OCI-LY7 (cell line): ENCODE measurements at regions not wholly inside any gene's neighbourhood (a gene's known extent, or its start where the extent isn't known, plus 50 kb on each side); places are given as distances from the start of the nearest gene placed in this dataset.

ENCODE experiments used
- BruUV-seq: library from RNA; stranded (reverse); fragments of 400-500 nt; replicated peaks from 2 replicates; lab custom pipeline; 2021; lab: Mats Ljungman, UMichigan
- CTCF ChIA-PET: fragments of 300-600 bp; sonication (Branson Sonifier 250); formaldehyde crosslinking; loops from one replicate; lab custom pipeline; 2022; ENCODE audit warnings: antibody characterized with exemption; ENCODE audit not compliant: unreplicated experiment; lab: Charles Lee
- POLR2A ChIA-PET: fragments of 300-600 bp; sonication (Branson Sonifier 250); formaldehyde crosslinking; loops from one replicate; lab custom pipeline; 2022; ENCODE audit warnings: antibody characterized with exemption; lab: Charles Lee
- DNase-seq: peaks from one replicate; pipeline ENCODE4 v3.0.0-alpha.2; 2015; ENCODE audit warnings: low spot score
- H2AFZ ChIP-seq: fragments of 200-600 bp; sonication (generic), shearing (Covaris generic); 2 replicates; pipeline ENCODE4 v1.6.1; 2014; ENCODE audit warnings: mild to moderate bottlenecking, antibody characterized with exemption, low read length, moderate library complexity
- H3K27ac ChIP-seq: fragments of 200-600 bp; sonication (generic); 2 replicates; pipeline ENCODE4 v1.5.1; 2014; ENCODE audit warnings: mixed run types, low read depth, mild to moderate bottlenecking, moderate library complexity, low read length, inconsistent platforms; ENCODE audit not compliant: poor library complexity, severe bottlenecking
- H3K36me3 ChIP-seq: fragments of 200-600 bp; sonication (generic); 2 replicates; pipeline ENCODE4 v1.6.1; 2014; ENCODE audit warnings: mild to moderate bottlenecking, antibody characterized with exemption, low read length, moderate library complexity, mixed read lengths; ENCODE audit not compliant: insufficient read depth
- H3K4me1 ChIP-seq: fragments of 200-600 bp; sonication (generic); 2 replicates; pipeline ENCODE4 v1.5.1; 2014; ENCODE audit warnings: mild to moderate bottlenecking, low read length; ENCODE audit not compliant: insufficient read depth, poor library complexity, severe bottlenecking
- H3K4me2 ChIP-seq: fragments of 200-600 bp; sonication (generic); 2 replicates; pipeline ENCODE4 v1.6.1; 2014; ENCODE audit warnings: mild to moderate bottlenecking, low read length
- H3K4me3 ChIP-seq: fragments of 200-600 bp; sonication (generic); 2 replicates; pipeline ENCODE4 v1.5.1; 2014; ENCODE audit warnings: mild to moderate bottlenecking, low read depth, low read length; ENCODE audit not compliant: poor library complexity, severe bottlenecking
- H3K79me2 ChIP-seq: fragments of 200-600 bp; sonication (generic); 2 replicates; pipeline ENCODE4 v1.6.1; 2016; ENCODE audit warnings: low read depth, mild to moderate bottlenecking, low read length, moderate library complexity, mixed read lengths; ENCODE audit not compliant: insufficient read depth
- H3K9me2 ChIP-seq: fragments of 200-600 bp; sonication (generic); 2 replicates; pipeline ENCODE4 v1.6.1; 2016; ENCODE audit warnings: mild to moderate bottlenecking, low read length, mixed read lengths; ENCODE audit not compliant: insufficient read depth
- H3K9me3 ChIP-seq: fragments of 200-600 bp; sonication (generic); 2 replicates; pipeline ENCODE4 v1.6.1; 2014; ENCODE audit warnings: mild to moderate bottlenecking, mixed run types, low read length, mixed read lengths
- H4K20me1 ChIP-seq: fragments of 200-600 bp; sonication (generic); 2 replicates; pipeline ENCODE4 v1.6.1; 2014; ENCODE audit warnings: mild to moderate bottlenecking, antibody characterized with exemption, low read length, moderate library complexity, mixed read lengths; ENCODE audit not compliant: insufficient read depth
- CTCF ChIP-seq: fragments of 200-600 bp; sonication (generic); conservative IDR thresholded peaks from 2 replicates; pipeline ENCODE4 v1.5.1; 2014; ENCODE audit warnings: mild to moderate bottlenecking, antibody characterized with exemption, low read length, moderate library complexity, mixed read lengths
- EZH2phosphoT487 ChIP-seq: fragments of 200-600 bp; sonication (generic); IDR thresholded peaks from 2 replicates; pipeline ENCODE4 v1.6.1; 2018; ENCODE audit warnings: low read depth, borderline replicate concordance, mild to moderate bottlenecking, mixed run types, antibody characterized with exemption, low read length, moderate library complexity, mixed read lengths
- intact Hi-C: fragments of 100-400 bp; cut with micrococcal nuclease; formaldehyde crosslinking; loops from one replicate; pipeline ENCODE4 v1.10.0; 2022; ENCODE audit not compliant: unreplicated experiment

GRCh38 chr4:19236473-19236872, 1015.2 kb upstream of the SLIT2 start:
- POLR2A ChIA-PET = interaction anchor here (0.6 to 0.7 kb wide), 2 partner anchors 84 to 580 kb away, joined by 3 read pairs; no protein-coding TSS in a partner anchor
- H3K9me2 ChIP-seq = no peaks in the 10 kb centered on the region
- H3K79me2 ChIP-seq = no peaks in the 10 kb centered on the region
- H3K4me1 ChIP-seq = no peaks in the 10 kb centered on the region
- CTCF ChIA-PET = no interaction called here
- TF ChIP-seq CTCF = no peak
- no peak for TF ChIP-seq EZH2phosphoT487
- no peak for DNase-seq
- H3K4me3 ChIP-seq = no peak overlapping the region
- H3K9me3 ChIP-seq = no peaks in the 10 kb centered on the region
- H3K4me2 ChIP-seq = no peak overlapping the region
- intact Hi-C loops = no loop called here
- no peaks in the 10 kb centered on the region for H3K36me3 ChIP-seq
- no peak overlapping the region for H2AFZ ChIP-seq
- no peak overlapping the region for H3K27ac ChIP-seq
- no peaks in the 10 kb centered on the region for H4K20me1 ChIP-seq
- BruUV-seq = no TSS peak

DNA sequence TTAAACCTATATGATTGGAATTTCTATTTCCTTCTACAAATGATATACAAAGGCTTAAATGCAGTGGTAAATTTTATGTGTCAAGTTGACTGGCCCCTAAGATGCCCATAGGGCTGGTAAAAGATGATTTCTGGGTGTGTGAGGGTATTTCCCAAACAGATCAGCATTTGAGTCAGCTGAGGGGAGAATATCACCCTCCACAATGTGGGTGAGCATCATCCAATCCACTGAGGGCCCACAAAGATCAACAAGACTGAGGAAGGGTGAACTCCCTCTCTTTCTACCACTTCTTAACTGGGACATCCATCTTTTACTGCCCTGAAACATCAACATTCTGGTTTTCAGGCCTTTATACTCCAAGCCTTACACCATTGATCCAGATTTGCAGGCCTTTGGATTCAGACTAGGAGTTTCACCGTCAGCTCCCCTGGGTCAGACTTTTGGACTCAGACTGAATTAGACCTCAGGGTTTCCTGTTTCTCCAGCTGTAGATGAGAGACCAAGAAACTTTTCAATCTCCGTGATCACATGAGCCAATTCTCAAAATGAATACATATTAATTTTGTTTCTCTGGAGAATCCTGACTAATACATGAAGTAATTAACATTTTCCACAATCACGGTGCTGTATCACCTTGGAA, 1020.7 kb upstream of the SLIT2 start:
- no peak overlapping the region for H2AFZ ChIP-seq
- no peaks in the 10 kb centered on the region for H3K9me2 ChIP-seq
- ChIA-PET CTCF (no interaction called here), POLR2A (no interaction called here)
- H4K20me1 ChIP-seq = no peaks in the 10 kb centered on the region
- H3K36me3 ChIP-seq = no peaks in the 10 kb centered on the region
- H3K9me3 ChIP-seq = no peaks in the 10 kb centered on the region
- H3K4me1 ChIP-seq = no peaks in the 10 kb centered on the region
- H3K4me3 ChIP-seq = no peak overlapping the region
- H3K4me2 ChIP-seq = no peak overlapping the region
- H3K27ac ChIP-seq = no peak overlapping the region
- no TSS peak for BruUV-seq
- no peak for DNase-seq
- TF ChIP-seq EZH2phosphoT487 = no peak
- TF ChIP-seq CTCF = no peak
- intact Hi-C loops = no loop called here
- no peaks in the 10 kb centered on the region for H3K79me2 ChIP-seq

DNA sequence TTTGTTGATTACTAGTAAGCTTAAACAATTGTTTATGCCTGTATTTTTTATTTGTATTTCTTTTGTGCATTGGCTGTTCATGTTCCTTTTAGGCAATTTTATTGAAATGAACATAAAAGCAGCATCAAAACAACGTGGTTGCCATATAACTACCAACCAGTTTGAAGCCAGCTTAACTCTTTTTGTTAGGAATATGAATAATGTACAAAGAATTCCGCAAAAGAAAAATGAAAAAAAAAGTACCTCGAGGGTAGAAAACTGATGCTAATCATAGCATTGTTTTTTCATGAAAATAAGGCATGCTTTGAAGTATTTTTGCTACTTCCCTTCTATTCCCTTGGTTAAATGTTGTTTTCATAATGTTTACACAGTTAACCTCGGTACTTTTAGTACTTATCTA, 1024.0 kb upstream of the SLIT2 start:
- TF ChIP-seq EZH2phosphoT487 = no peak
- TF ChIP-seq CTCF = no peak
- Histone ChIP-seq H3K79me2 (no peaks in the 10 kb centered on the region), H3K36me3 (no peaks in the 10 kb centered on the region), H4K20me1 (no peaks in the 10 kb centered on the region), H3K9me2 (no peaks in the 10 kb centered on the region), H3K27ac (no peak overlapping the region), H3K9me3 (no peaks in the 10 kb centered on the region), H2AFZ (no peak overlapping the region), H3K4me2 (no peak overlapping the region), H3K4me3 (no peak overlapping the region), H3K4me1 (no peaks in the 10 kb centered on the region)
- intact Hi-C loops = loop anchor here (10.0 kb wide), 1 partner anchor 1017 kb away; no protein-coding TSS in a partner anchor
- ChIA-PET CTCF (no interaction called here), POLR2A (no interaction called here)
- BruUV-seq = no TSS peak
- no peak for DNase-seq
